Right lobe of liver (tissue), 4 donors: ENCODE measurements at regions not wholly inside any gene's neighbourhood (a gene's known extent, or its start where the extent isn't known, plus 50 kb on each side); places are given as distances from the start of the nearest gene placed in this dataset.

Experiments
- CTCF ChIP-seq, 4 donors: fragments of 200-600 bp in 3 of 4; fragments of 450-650 bp in 1 of 4; IDR thresholded peaks; one replicate each; pipeline versions ENCODE4 v1.5.1 to v1.8.0; 2016 to 2022; ENCODE audit warnings: antibody characterized with exemption in 4 of 4, mild to moderate bottlenecking in 2 of 4
- POLR2A ChIP-seq: fragments of 450-650 bp; IDR thresholded peaks from one replicate; pipeline ENCODE4 v1.6.1; 2017; ENCODE audit warnings: antibody characterized with exemption, mild to moderate bottlenecking
- donor health status: DM: no; HTN: no; CAD: no.
- donor health status: DM: no; HTN: no; CAD: no.
- donor health status: DM: no; HTN: yes; CAD: no.

DNA sequence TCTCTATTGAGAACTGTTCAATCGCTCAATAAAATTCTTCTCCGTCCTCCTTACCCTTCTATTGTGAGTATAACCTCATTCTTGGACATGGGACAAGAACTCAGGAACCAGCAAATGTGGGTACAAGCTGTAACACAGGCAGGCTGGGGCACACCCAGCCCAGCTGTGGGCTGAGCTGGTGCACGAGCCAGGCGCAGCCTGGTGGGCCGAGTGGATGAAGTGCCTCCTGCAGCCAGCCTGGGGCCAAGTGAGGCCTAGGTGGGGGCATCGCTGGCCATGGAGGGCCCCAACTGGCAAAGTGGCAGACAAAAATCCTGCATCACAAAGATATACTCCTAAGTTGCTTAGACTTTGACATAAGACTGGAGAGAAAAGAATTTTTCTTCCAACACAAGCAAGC, 57.9 kb upstream of the DIAPH3 start:
- no peak for TF ChIP-seq CTCF (IDR thresholded peaks at IDR 0.05)
- TF ChIP-seq POLR2A = no peak
